SU-DHL-6 (cell line): ENCODE measurements at regions not wholly inside any gene's neighbourhood (a gene's known extent, or its start where the extent isn't known, plus 50 kb on each side); places are given as distances from the start of the nearest gene placed in this dataset.

Experiments used
- H2AFZ ChIP-seq: fragments of 200-600 bp; sonication (generic); 2 replicates; pipeline ENCODE4 v1.6.1; 2014; ENCODE audit warnings: low read depth, mild to moderate bottlenecking, moderate library complexity, mixed read lengths, antibody characterized with exemption, low read length; ENCODE audit not compliant: severe bottlenecking
- H3F3A ChIP-seq: fragments of 200-600 bp; shearing (Covaris generic); 2 replicates; pipeline ENCODE4 v1.6.0; 2016; ENCODE audit warnings: antibody characterized with exemption, mild to moderate bottlenecking; ENCODE audit not compliant: insufficient read depth
- H3K27ac ChIP-seq: fragments of 200-600 bp; sonication (generic); 2 replicates; pipeline ENCODE4 v1.5.1; 2016; ENCODE audit warnings: low read depth, mild to moderate bottlenecking, low read length, moderate library complexity, mixed read lengths
- H3K27me3 ChIP-seq: fragments of 200-600 bp; sonication (generic), shearing (Covaris generic); 2 replicates; pipeline ENCODE4 v1.6.0; 2014; ENCODE audit warnings: mild to moderate bottlenecking, low read length
- H3K36me3 ChIP-seq: fragments of 200-600 bp; sonication (generic); 2 replicates; pipeline ENCODE4 v1.6.1; 2014; ENCODE audit warnings: mild to moderate bottlenecking, low read length, mixed read lengths
- H3K4me2 ChIP-seq: fragments of 300-600, 200-600 bp; shearing (Covaris generic), sonication (generic); 2 replicates; pipeline ENCODE4 v1.6.0; 2014; ENCODE audit warnings: low read length, low read depth, mild to moderate bottlenecking; ENCODE audit not compliant: poor library complexity, severe bottlenecking
- H3K4me3 ChIP-seq: fragments of 200-600 bp; sonication (generic); 2 replicates; pipeline ENCODE4 v1.5.1; 2014; ENCODE audit warnings: antibody characterized with exemption, low read length, mild to moderate bottlenecking, mixed read lengths; ENCODE audit not compliant: insufficient read depth, poor library complexity, severe bottlenecking
- H3K79me2 ChIP-seq: fragments of 200-600 bp; sonication (generic); 2 replicates; pipeline ENCODE4 v1.6.1; 2014; ENCODE audit warnings: mild to moderate bottlenecking, low read length, moderate library complexity; ENCODE audit not compliant: insufficient read depth
- H3K9ac ChIP-seq: fragments of 200-600 bp; sonication (generic); 2 replicates; pipeline ENCODE4 v1.7.0; 2014; ENCODE audit warnings: mild to moderate bottlenecking, low read length
- H3K9me2 ChIP-seq: fragments of 200-600 bp; sonication (generic); replicated peaks from 2 replicates; pipeline ENCODE4 v1.6.1; 2014; ENCODE audit warnings: low read length; ENCODE audit not compliant: insufficient read depth
- H3K9me3 ChIP-seq: fragments of 200-600 bp; sonication (generic); 2 replicates; pipeline ENCODE4 v1.6.1; 2014; ENCODE audit warnings: low read length, mixed read lengths; ENCODE audit not compliant: insufficient read depth
- H4K20me1 ChIP-seq: fragments of 200-600 bp; sonication (generic); 2 replicates; pipeline ENCODE4 v1.6.1; 2014; ENCODE audit warnings: low read depth, mild to moderate bottlenecking, antibody characterized with exemption, low read length, moderate library complexity, mixed read lengths
- EZH2phosphoT487 ChIP-seq: fragments of 200-600 bp; sonication (generic), shearing (Covaris generic); conservative IDR thresholded peaks from 2 replicates; pipeline ENCODE4 v1.6.1; 2018; ENCODE audit warnings: mild to moderate bottlenecking, antibody characterized with exemption, low read length, moderate library complexity, mixed read lengths
- TF ChIP-seq, protein P1 (sequence below): fragments of 200-600 bp; sonication (generic); IDR thresholded peaks from one replicate; pipeline ENCODE4 v1.5.1; 2017; ENCODE audit warnings: antibody characterized with exemption, mild to moderate bottlenecking, low read length, moderate library complexity; ENCODE audit not compliant: insufficient read depth, poor library complexity, severe bottlenecking

DNA sequence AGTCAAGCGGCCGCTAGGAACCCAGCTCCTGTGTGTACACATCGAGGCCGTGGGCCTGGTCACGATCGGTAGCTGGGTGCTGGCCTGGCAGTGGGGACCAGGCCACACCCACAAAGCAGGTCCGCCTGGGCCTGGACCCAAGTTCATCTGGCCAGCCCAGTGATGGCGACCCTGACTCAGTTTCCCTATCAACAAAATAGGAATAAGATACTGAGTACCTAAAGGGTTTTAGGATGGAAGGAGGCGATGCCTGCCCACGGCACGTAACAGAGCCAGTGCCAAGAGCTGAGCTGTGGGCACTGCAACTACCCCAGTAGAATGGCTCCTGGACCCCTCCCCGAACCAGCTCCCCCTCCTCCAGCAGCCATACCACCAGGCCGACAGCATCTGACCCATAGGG, 243.5 kb upstream of the SGCG start:
- H4K20me1 ChIP-seq: no peaks in the 10 kb centered on the region
- no peaks in the 10 kb centered on the region for H3K27me3 ChIP-seq
- no peak overlapping the region for H3K4me2 ChIP-seq
- no peaks in the 10 kb centered on the region for H3K9me2 ChIP-seq
- H3K27ac ChIP-seq: no peak overlapping the region
- no peaks in the 10 kb centered on the region for H3K36me3 ChIP-seq
- H2AFZ ChIP-seq: no peak overlapping the region
- no peaks in the 10 kb centered on the region for H3K9me3 ChIP-seq
- H3K4me3 ChIP-seq: no peak overlapping the region
- no peak overlapping the region for H3K9ac ChIP-seq
- H3F3A ChIP-seq: no peaks in the 10 kb centered on the region
- TF ChIP-seq, protein P1, sequence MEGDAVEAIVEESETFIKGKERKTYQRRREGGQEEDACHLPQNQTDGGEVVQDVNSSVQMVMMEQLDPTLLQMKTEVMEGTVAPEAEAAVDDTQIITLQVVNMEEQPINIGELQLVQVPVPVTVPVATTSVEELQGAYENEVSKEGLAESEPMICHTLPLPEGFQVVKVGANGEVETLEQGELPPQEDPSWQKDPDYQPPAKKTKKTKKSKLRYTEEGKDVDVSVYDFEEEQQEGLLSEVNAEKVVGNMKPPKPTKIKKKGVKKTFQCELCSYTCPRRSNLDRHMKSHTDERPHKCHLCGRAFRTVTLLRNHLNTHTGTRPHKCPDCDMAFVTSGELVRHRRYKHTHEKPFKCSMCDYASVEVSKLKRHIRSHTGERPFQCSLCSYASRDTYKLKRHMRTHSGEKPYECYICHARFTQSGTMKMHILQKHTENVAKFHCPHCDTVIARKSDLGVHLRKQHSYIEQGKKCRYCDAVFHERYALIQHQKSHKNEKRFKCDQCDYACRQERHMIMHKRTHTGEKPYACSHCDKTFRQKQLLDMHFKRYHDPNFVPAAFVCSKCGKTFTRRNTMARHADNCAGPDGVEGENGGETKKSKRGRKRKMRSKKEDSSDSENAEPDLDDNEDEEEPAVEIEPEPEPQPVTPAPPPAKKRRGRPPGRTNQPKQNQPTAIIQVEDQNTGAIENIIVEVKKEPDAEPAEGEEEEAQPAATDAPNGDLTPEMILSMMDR: no peak
- no peak for TF ChIP-seq EZH2phosphoT487
- no peaks in the 10 kb centered on the region for H3K79me2 ChIP-seq

DNA sequence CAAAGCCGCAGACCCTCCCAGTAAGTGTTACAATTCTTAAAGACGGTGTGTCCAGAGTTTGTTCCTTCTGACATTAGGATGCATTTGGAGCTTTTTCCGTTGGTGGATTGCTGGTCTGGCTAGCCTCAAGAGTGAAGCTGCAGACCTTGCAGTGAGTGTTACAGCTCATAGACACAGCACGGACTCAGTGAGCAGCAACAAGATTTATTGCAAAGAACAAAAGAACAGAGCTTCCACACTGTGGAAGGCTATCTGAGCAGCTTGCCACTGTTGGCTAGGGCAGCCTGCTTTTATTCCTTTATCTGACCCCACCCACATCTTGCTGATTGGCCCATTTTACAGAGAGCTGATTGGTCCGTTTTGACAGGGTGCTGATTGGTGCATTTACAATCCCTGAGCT, 242.8 kb upstream of the SGCG start:
- Histone ChIP-seq H2AFZ (no peak overlapping the region), H3K9ac (no peak overlapping the region), H3K79me2 (no peaks in the 10 kb centered on the region), H3K27ac (no peak overlapping the region), H3K4me3 (no peak overlapping the region), H3K9me3 (no peaks in the 10 kb centered on the region), H3K36me3 (no peaks in the 10 kb centered on the region), H3F3A (no peaks in the 10 kb centered on the region), H4K20me1 (no peaks in the 10 kb centered on the region), H3K4me2 (no peak overlapping the region), H3K9me2 (no peaks in the 10 kb centered on the region), H3K27me3 (no peaks in the 10 kb centered on the region)
- no peak for TF ChIP-seq EZH2phosphoT487
- TF ChIP-seq, protein P1: no peak

DNA sequence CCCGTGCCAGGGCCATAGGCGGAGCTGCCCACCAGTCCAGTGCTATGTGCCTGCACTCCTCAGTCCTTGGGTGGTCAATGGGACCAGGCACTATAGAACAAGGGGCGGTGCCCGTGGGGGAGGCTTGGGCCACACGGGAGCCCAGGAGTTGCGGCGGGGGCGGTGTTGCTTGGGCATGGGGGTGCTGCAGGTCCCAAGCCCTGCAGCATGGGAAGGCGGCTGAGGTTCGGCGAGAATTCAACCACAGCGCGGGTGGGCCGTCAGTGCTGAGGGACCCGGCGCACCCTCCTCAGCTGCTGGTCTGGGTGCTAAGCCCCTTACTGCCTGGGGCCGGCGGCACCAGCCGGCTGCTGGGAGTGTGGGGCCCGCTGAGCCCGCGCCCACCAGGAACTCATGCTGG, 242.2 kb upstream of the SGCG start:
- Histone ChIP-seq H4K20me1 (no peaks in the 10 kb centered on the region), H2AFZ (no peak overlapping the region), H3K27me3 (no peaks in the 10 kb centered on the region), H3F3A (no peaks in the 10 kb centered on the region), H3K9me3 (no peaks in the 10 kb centered on the region), H3K9me2 (no peaks in the 10 kb centered on the region), H3K9ac (no peak overlapping the region), H3K27ac (no peak overlapping the region), H3K4me3 (no peak overlapping the region), H3K36me3 (no peaks in the 10 kb centered on the region), H3K4me2 (no peak overlapping the region), H3K79me2 (no peaks in the 10 kb centered on the region)
- TF ChIP-seq EZH2phosphoT487: no peak
- TF ChIP-seq, protein P1: no peak

DNA sequence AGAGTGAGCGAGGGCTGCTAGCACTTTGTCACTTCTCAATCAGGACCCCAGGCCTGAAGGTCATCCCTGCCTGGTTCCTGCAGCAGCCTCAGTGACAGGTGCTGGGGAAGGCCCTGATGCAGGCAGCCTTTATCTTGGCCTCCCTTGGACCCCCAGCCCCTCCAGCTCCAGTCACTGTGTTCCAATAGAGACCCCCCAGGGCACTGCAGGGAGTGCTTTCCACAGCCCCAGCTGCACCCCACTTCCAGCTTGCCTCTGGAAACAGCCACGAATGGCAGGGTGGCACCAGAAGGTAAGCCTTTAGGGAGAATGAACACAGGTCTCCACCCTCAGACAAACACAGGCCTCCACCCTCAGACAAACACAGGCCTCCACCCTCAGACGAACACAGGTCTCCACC, 241.6 kb upstream of the SGCG start:
- H3K4me2 ChIP-seq: no peak overlapping the region
- no peaks in the 10 kb centered on the region for H3K9me3 ChIP-seq
- H4K20me1 ChIP-seq: no peaks in the 10 kb centered on the region
- H3K9me2 ChIP-seq: no peaks in the 10 kb centered on the region
- H3K27me3 ChIP-seq: no peaks in the 10 kb centered on the region
- H3K79me2 ChIP-seq: no peaks in the 10 kb centered on the region
- no peaks in the 10 kb centered on the region for H3K36me3 ChIP-seq
- no peak overlapping the region for H3K27ac ChIP-seq
- H2AFZ ChIP-seq: no peak overlapping the region
- TF ChIP-seq, protein P1: no peak
- TF ChIP-seq EZH2phosphoT487: no peak
- no peak overlapping the region for H3K9ac ChIP-seq
- H3F3A ChIP-seq: no peaks in the 10 kb centered on the region
- no peak overlapping the region for H3K4me3 ChIP-seq
